ENCODE measurements at regions not wholly inside any gene's neighbourhood (a gene's known extent, or its start where the extent isn't known, plus 50 kb on each side); places are given as distances from the start of the nearest gene placed in this dataset.

- Histone ChIP-seq H3K27ac (ENCODE audit: low read depth, low read length) (no peak overlapping the region), H3K9me2 (ENCODE audit: insufficient read depth) (no peaks in the 10 kb centered on the region), H3K79me2 (ENCODE audit: insufficient read depth, low read length) (no peaks in the 10 kb centered on the region), H3K4me3 (replicated peaks in 1 of 2; ENCODE audit: low read depth in 1 of 2, low read length in 2 of 2) (no peak overlapping the region), H3K36me3 (ENCODE audit: control insufficient read depth in 1 of 2, insufficient read depth in 2 of 2, low read length in 2 of 2) (no peaks in the 10 kb centered on the region), H3K27me3 (ENCODE audit: insufficient read depth, low read length) (no peaks in the 10 kb centered on the region), H3K9me3 (ENCODE audit: control insufficient read depth in 1 of 2, insufficient read depth in 1 of 2, low read depth in 1 of 2, low read length in 2 of 2) (no peaks in the 10 kb centered on the region), H3K4me2 (ENCODE audit: low read length) (no peak overlapping the region), H4K20me1 (ENCODE audit: insufficient read depth) (no peaks in the 10 kb centered on the region), H2AFZ (ENCODE audit: low read depth, low read length, poor library complexity, severe bottlenecking) (no peak overlapping the region), H3K4me1 (ENCODE audit: control insufficient read depth in 1 of 2, insufficient read depth in 2 of 2, low read length in 2 of 2) (no peaks in the 10 kb centered on the region), H3K9ac (ENCODE audit: low read length) (no peak overlapping the region)
- ATAC-seq (no peak), DNase-seq (ENCODE audit: low read depth, low spot score) (no peak)
- TF ChIP-seq FOSL1 (IDR thresholded peaks at IDR 0.05; ENCODE audit: low read depth) (no peak), POLR2A (IDR thresholded peaks at IDR 0.05; ENCODE audit: borderline replicate concordance, extremely low read depth, insufficient read depth, insufficient read length) (no peak), MAX (IDR thresholded peaks at IDR 0.05) (no peak), REST (IDR thresholded peaks at IDR 0.05; ENCODE audit: low read depth) (no peak), ELF1 (IDR thresholded peaks at IDR 0.05; ENCODE audit: borderline replicate concordance, low read depth) (no peak)
- no TSS peak for BruUV-seq (replicated peaks)
- ChIA-PET CTCF (no interaction called here), POLR2A (no interaction called here), RAD21 (ENCODE audit: low non-redundant PET in 1 of 2, low total read pairs in 2 of 2, uncharacterized antibody in 2 of 2, unreplicated experiment in 2 of 2) (no interaction called here)
- intact Hi-C loops (cut with micrococcal nuclease): no loop called here
Measured at GRCh38 chr4:171484681-171485080, 328.5 kb upstream of the GALNTL6 start.

- Histone ChIP-seq H3K4me1 (ENCODE audit: control insufficient read depth in 1 of 2, insufficient read depth in 2 of 2, low read length in 2 of 2) (no peaks in the 10 kb centered on the region), H3K4me2 (ENCODE audit: low read length) (no peak overlapping the region), H3K9ac (ENCODE audit: low read length) (no peak overlapping the region), H3K9me2 (ENCODE audit: insufficient read depth) (no peaks in the 10 kb centered on the region), H4K20me1 (ENCODE audit: insufficient read depth) (no peaks in the 10 kb centered on the region), H3K9me3 (ENCODE audit: control insufficient read depth in 1 of 2, insufficient read depth in 1 of 2, low read depth in 1 of 2, low read length in 2 of 2) (no peaks in the 10 kb centered on the region), H3K27ac (ENCODE audit: low read depth, low read length) (no peak overlapping the region), H3K79me2 (ENCODE audit: insufficient read depth, low read length) (no peaks in the 10 kb centered on the region), H3K36me3 (ENCODE audit: control insufficient read depth in 1 of 2, insufficient read depth in 2 of 2, low read length in 2 of 2) (no peaks in the 10 kb centered on the region), H3K4me3 (replicated peaks in 1 of 2; ENCODE audit: low read depth in 1 of 2, low read length in 2 of 2) (no peak overlapping the region), H3K27me3 (ENCODE audit: insufficient read depth, low read length) (no peaks in the 10 kb centered on the region), H2AFZ (ENCODE audit: low read depth, low read length, poor library complexity, severe bottlenecking) (no peak overlapping the region)
- ChIA-PET POLR2A (no interaction called here), RAD21 (ENCODE audit: low non-redundant PET in 1 of 2, low total read pairs in 2 of 2, uncharacterized antibody in 2 of 2, unreplicated experiment in 2 of 2) (no interaction called here), CTCF (no interaction called here)
- intact Hi-C loops (cut with micrococcal nuclease): no loop called here
- BruUV-seq (replicated peaks): no TSS peak
- ATAC-seq (no peak), DNase-seq (ENCODE audit: low read depth, low spot score) (no peak)
- TF ChIP-seq ZFX (IDR thresholded peaks at IDR 0.05) (no peak), CTCF (IDR thresholded peaks at IDR 0.05 in 2 of 3, conservative IDR thresholded peaks at IDR 0.05 in 1 of 3; ENCODE audit: borderline replicate concordance in 1 of 3, insufficient read depth in 1 of 3, low read depth in 2 of 3, low read length in 2 of 3) (no peak), SP1 (IDR thresholded peaks at IDR 0.05; ENCODE audit: low read depth) (no peak), POLR2A (IDR thresholded peaks at IDR 0.05; ENCODE audit: borderline replicate concordance, extremely low read depth, insufficient read depth, insufficient read length) (no peak), EZH2 (IDR thresholded peaks at IDR 0.05) (no peak), SIN3A (IDR thresholded peaks at IDR 0.05; ENCODE audit: low read depth) (no peak), SRF (IDR thresholded peaks at IDR 0.05; ENCODE audit: low read depth) (no peak), CBX3 (IDR thresholded peaks at IDR 0.05; ENCODE audit: low read depth) (no peak), YY1 (IDR thresholded peaks at IDR 0.05; ENCODE audit: extremely low read depth, insufficient replicate concordance, low read depth, low read length) (no peak), POLR2AphosphoS5 (IDR thresholded peaks at IDR 0.05; ENCODE audit: low read depth, low read length) (no peak), JUND (IDR thresholded peaks at IDR 0.05) (no peak), CEBPB (IDR thresholded peaks at IDR 0.05; ENCODE audit: low read depth) (no peak), TCF7L2 (IDR thresholded peaks at IDR 0.05; ENCODE audit: borderline replicate concordance, extremely low read depth, insufficient read depth, insufficient read length) (no peak), RAD21 (IDR thresholded peaks at IDR 0.05; ENCODE audit: low read depth) (no peak)
Measured at GRCh38 chr4:171478181-171478580, 335.0 kb upstream of the GALNTL6 start.
